ENCODE measurements at regions not wholly inside any gene's neighbourhood (a gene's known extent, or its start where the extent isn't known, plus 50 kb on each side); places are given as distances from the start of the nearest gene placed in this dataset.

DNA sequence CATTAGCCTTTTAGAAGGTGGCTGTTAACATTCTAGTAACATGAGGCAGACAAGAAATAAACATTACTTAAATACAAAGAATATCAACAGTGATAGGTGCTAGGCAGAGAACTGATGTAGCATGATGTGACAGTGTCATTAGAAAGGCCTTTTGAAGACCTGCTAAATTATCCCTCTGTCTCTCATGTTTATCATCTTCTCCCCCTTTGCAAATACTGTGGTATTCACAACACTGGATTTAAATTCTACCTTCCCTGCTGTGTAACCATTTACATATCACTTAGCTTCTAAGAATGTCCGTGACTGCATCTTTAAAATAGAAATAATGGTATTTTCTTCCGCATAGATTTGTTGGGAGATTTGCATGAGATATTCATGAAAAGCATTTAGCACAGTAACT lies 74.4 kb upstream of the CLEC14A start:
- TF ChIP-seq, protein P1, sequence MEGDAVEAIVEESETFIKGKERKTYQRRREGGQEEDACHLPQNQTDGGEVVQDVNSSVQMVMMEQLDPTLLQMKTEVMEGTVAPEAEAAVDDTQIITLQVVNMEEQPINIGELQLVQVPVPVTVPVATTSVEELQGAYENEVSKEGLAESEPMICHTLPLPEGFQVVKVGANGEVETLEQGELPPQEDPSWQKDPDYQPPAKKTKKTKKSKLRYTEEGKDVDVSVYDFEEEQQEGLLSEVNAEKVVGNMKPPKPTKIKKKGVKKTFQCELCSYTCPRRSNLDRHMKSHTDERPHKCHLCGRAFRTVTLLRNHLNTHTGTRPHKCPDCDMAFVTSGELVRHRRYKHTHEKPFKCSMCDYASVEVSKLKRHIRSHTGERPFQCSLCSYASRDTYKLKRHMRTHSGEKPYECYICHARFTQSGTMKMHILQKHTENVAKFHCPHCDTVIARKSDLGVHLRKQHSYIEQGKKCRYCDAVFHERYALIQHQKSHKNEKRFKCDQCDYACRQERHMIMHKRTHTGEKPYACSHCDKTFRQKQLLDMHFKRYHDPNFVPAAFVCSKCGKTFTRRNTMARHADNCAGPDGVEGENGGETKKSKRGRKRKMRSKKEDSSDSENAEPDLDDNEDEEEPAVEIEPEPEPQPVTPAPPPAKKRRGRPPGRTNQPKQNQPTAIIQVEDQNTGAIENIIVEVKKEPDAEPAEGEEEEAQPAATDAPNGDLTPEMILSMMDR (tag by site-specific recombination; IDR thresholded peaks at IDR 0.05) = no peak
- TF ChIP-seq TRIM28 (IDR thresholded peaks at IDR 0.05; ENCODE audit: borderline replicate concordance, low read length) (no peak), ZNF660 (tag by site-specific recombination; IDR thresholded peaks at IDR 0.05) (no peak), ZNF670 (tag by site-specific recombination; IDR thresholded peaks at IDR 0.05; ENCODE audit: low read depth) (no peak), ZNF549 (tag by site-specific recombination; IDR thresholded peaks at IDR 0.05) (no peak), ZNF133 (tag by site-specific recombination; IDR thresholded peaks at IDR 0.05) (no peak)
- TF ChIP-seq, protein P2, sequence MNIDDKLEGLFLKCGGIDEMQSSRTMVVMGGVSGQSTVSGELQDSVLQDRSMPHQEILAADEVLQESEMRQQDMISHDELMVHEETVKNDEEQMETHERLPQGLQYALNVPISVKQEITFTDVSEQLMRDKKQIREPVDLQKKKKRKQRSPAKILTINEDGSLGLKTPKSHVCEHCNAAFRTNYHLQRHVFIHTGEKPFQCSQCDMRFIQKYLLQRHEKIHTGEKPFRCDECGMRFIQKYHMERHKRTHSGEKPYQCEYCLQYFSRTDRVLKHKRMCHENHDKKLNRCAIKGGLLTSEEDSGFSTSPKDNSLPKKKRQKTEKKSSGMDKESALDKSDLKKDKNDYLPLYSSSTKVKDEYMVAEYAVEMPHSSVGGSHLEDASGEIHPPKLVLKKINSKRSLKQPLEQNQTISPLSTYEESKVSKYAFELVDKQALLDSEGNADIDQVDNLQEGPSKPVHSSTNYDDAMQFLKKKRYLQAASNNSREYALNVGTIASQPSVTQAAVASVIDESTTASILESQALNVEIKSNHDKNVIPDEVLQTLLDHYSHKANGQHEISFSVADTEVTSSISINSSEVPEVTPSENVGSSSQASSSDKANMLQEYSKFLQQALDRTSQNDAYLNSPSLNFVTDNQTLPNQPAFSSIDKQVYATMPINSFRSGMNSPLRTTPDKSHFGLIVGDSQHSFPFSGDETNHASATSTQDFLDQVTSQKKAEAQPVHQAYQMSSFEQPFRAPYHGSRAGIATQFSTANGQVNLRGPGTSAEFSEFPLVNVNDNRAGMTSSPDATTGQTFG (tag by site-specific recombination; IDR thresholded peaks at IDR 0.05; ENCODE audit: borderline replicate concordance) = no peak
- TF ChIP-seq, protein P3, sequence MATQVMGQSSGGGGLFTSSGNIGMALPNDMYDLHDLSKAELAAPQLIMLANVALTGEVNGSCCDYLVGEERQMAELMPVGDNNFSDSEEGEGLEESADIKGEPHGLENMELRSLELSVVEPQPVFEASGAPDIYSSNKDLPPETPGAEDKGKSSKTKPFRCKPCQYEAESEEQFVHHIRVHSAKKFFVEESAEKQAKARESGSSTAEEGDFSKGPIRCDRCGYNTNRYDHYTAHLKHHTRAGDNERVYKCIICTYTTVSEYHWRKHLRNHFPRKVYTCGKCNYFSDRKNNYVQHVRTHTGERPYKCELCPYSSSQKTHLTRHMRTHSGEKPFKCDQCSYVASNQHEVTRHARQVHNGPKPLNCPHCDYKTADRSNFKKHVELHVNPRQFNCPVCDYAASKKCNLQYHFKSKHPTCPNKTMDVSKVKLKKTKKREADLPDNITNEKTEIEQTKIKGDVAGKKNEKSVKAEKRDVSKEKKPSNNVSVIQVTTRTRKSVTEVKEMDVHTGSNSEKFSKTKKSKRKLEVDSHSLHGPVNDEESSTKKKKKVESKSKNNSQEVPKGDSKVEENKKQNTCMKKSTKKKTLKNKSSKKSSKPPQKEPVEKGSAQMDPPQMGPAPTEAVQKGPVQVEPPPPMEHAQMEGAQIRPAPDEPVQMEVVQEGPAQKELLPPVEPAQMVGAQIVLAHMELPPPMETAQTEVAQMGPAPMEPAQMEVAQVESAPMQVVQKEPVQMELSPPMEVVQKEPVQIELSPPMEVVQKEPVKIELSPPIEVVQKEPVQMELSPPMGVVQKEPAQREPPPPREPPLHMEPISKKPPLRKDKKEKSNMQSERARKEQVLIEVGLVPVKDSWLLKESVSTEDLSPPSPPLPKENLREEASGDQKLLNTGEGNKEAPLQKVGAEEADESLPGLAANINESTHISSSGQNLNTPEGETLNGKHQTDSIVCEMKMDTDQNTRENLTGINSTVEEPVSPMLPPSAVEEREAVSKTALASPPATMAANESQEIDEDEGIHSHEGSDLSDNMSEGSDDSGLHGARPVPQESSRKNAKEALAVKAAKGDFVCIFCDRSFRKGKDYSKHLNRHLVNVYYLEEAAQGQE (tag by site-specific recombination; IDR thresholded peaks at IDR 0.05) = no peak

All from HEK293 (cell line).